Esophagus squamous epithelium (tissue), 4 donors: ENCODE measurements at regions not wholly inside any gene's neighbourhood (a gene's known extent, or its start where the extent isn't known, plus 50 kb on each side); places are given as distances from the start of the nearest gene placed in this dataset.

Experiments used
- CTCF ChIP-seq, 6 experiments: fragments of 450-650 bp in 4 of 6; fragments of 200-600 bp in 2 of 6; sonication (generic) in 2 of 6; IDR thresholded peaks; one replicate each; pipeline ENCODE4 v1.5.1; 2016 to 2019; ENCODE audit warnings: antibody characterized with exemption in 6 of 6, mild to moderate bottlenecking in 4 of 6, moderate library complexity in 4 of 6
- POLR2A ChIP-seq, 4 donors: fragments of 450-650 bp; IDR thresholded peaks; one replicate each; pipeline ENCODE4 v1.6.1; 2017; ENCODE audit warnings: antibody characterized with exemption in 4 of 4, mild to moderate bottlenecking in 4 of 4, moderate library complexity in 3 of 4

DNA sequence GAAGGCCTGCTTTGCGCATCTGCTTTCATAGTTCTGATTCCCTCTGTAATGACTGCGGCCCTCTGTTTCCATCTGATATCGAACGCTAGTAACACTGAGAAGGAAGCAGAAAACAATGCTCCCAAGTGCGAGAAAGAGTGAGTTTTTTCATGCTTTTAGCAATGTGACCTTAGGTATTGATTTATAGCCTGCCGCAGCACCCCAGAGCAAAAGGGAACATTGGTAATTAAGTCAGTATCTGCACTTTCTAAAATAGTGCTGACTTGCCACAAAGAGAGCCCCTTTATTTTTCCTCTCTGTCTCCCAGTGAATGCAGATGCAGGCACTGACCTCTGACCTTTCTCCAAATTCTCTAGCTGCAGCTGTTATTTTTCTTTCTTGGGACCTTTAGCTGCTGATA is 129.8 kb downstream of the HDGFL1 start:
- no peak for TF ChIP-seq POLR2A (IDR thresholded peaks at IDR 0.05)
- TF ChIP-seq CTCF (IDR thresholded peaks at IDR 0.05), result no peak
